HepG2 (cell line): ENCODE measurements at regions not wholly inside any gene's neighbourhood (a gene's known extent, or its start where the extent isn't known, plus 50 kb on each side); places are given as distances from the start of the nearest gene placed in this dataset.

Source experiments
- FOSL1 ChIP-seq: sonication (generic); formaldehyde crosslinking; IDR thresholded peaks from 2 replicates; pipeline ENCODE4 v1.9.0; 2021; ENCODE audit warnings: missing genetic modification reagents, borderline replicate concordance
- GABPA ChIP-seq, 2 experiments: IDR thresholded peaks; 2 replicates each; pipeline ENCODE4 v1.6.1; 2011 to 2016; ENCODE audit warnings: low read depth in 2 of 2, low read length in 1 of 2, missing biosample characterization in 1 of 2, missing genetic modification characterization in 1 of 2
- GMEB1 ChIP-seq: sonication (generic); formaldehyde crosslinking; IDR thresholded peaks from 2 replicates; pipeline ENCODE4 v1.5.1; 2020; ENCODE audit warnings: missing genetic modification reagents, mild to moderate bottlenecking, borderline replicate concordance
- HHEX ChIP-seq: IDR thresholded peaks from 2 replicates; pipeline ENCODE4 v1.6.1; 2016; ENCODE audit warnings: control low read depth
- KLF13 ChIP-seq: sonication (generic); formaldehyde crosslinking; IDR thresholded peaks from 2 replicates; pipeline ENCODE4 v1.4.0; 2020; ENCODE audit warnings: mild to moderate bottlenecking, missing genetic modification reagents
- KLF9 ChIP-seq: IDR thresholded peaks from 2 replicates; pipeline ENCODE4 v1.6.1; 2016; ENCODE audit warnings: low read depth
- MLX ChIP-seq: IDR thresholded peaks from 2 replicates; pipeline ENCODE4 v1.6.1; 2016
- MXD4 ChIP-seq: IDR thresholded peaks from 2 replicates; pipeline ENCODE4 v1.6.1; 2016; ENCODE audit warnings: mild to moderate bottlenecking, missing biosample characterization, missing genetic modification reagents
- MYNN ChIP-seq: sonication (generic); formaldehyde crosslinking; IDR thresholded peaks from 2 replicates; pipeline ENCODE4 v1.4.0; 2020; ENCODE audit warnings: mild to moderate bottlenecking, low read depth, missing genetic modification reagents
- NCOA1 ChIP-seq: sonication (generic); formaldehyde crosslinking; IDR thresholded peaks from 2 replicates; pipeline ENCODE4 v1.9.0; 2021; ENCODE audit warnings: missing genetic modification reagents
- PHB2 ChIP-seq: fragments of 450-650 bp; IDR thresholded peaks from 2 replicates; pipeline ENCODE4 v1.6.1; 2018; ENCODE audit not compliant: partially characterized antibody
- PRDM15 ChIP-seq: sonication (generic); formaldehyde crosslinking; IDR thresholded peaks from 2 replicates; pipeline ENCODE4 v1.4.0; 2020; ENCODE audit warnings: missing genetic modification reagents
- RBM22 ChIP-seq: fragments of 200-400 bp; formaldehyde crosslinking; optimal IDR thresholded peaks from 2 replicates; pipeline ENCODE3; 2017; ENCODE audit warnings: mild to moderate bottlenecking, low read length, moderate library complexity
- RBM39 ChIP-seq: fragments of 200-400 bp; formaldehyde crosslinking; IDR thresholded peaks from one replicate; pipeline ENCODE4 v1.6.1; 2018; ENCODE audit warnings: antibody characterized with exemption, mild to moderate bottlenecking, low read depth, low read length; ENCODE audit not compliant: poor library complexity, severe bottlenecking
- RXRA ChIP-seq: sonication (generic); formaldehyde crosslinking; IDR thresholded peaks from 2 replicates; pipeline ENCODE4 v1.5.1; 2020; ENCODE audit warnings: missing genetic modification reagents
- TEAD2 ChIP-seq: sonication (generic); formaldehyde crosslinking; IDR thresholded peaks from 2 replicates; pipeline ENCODE4 v1.9.0; 2021; ENCODE audit warnings: missing genetic modification reagents
- THAP11 ChIP-seq: IDR thresholded peaks from 2 replicates; pipeline ENCODE4 v1.6.1; 2016; ENCODE audit warnings: missing biosample characterization, missing genetic modification reagents
- THYN1 ChIP-seq: sonication (generic); formaldehyde crosslinking; IDR thresholded peaks from 2 replicates; pipeline ENCODE4 v1.8.1; 2023; ENCODE audit warnings: low read depth, mild to moderate bottlenecking, moderate library complexity, missing genetic modification reagents, borderline replicate concordance
- ZBTB10 ChIP-seq: sonication (generic); formaldehyde crosslinking; IDR thresholded peaks from 2 replicates; pipeline ENCODE4 v1.4.0; 2020; ENCODE audit warnings: missing genetic modification reagents, borderline replicate concordance
- ZFAT ChIP-seq: sonication (generic); formaldehyde crosslinking; conservative IDR thresholded peaks from 2 replicates; pipeline ENCODE4 v1.8.1; 2023; ENCODE audit warnings: missing genetic modification reagents, inconsistent platforms
- ZNF12 ChIP-seq: sonication (generic); formaldehyde crosslinking; IDR thresholded peaks from 2 replicates; pipeline ENCODE4 v1.5.0; 2020; ENCODE audit warnings: missing genetic modification reagents
- ZNF235 ChIP-seq: sonication (generic); formaldehyde crosslinking; IDR thresholded peaks from 2 replicates; pipeline ENCODE4 v1.8.1; 2023; ENCODE audit warnings: mild to moderate bottlenecking, missing genetic modification reagents, borderline replicate concordance
- ZNF3 ChIP-seq: IDR thresholded peaks from 2 replicates; pipeline ENCODE4 v1.7.0; 2017; ENCODE audit warnings: inconsistent platforms

GRCh38 chr7:434891-435629 lies 84.6 kb downstream of the PDGFA start (continued):
- TF ChIP-seq PRDM15 (CRISPR knock-in tag), result no peak
- no peak for TF ChIP-seq THYN1 (CRISPR knock-in tag)
- TF ChIP-seq MLX (CRISPR knock-in tag), result peak; percentile 46; the same call in 1 of the 2 replicates
- no peak for TF ChIP-seq PHB2
- no peak for TF ChIP-seq ZNF3
- no peak for TF ChIP-seq RBM39
- no peak for TF ChIP-seq ZBTB10
- TF ChIP-seq MYNN (CRISPR knock-in tag), result no peak
- no peak for TF ChIP-seq NCOA1 (CRISPR knock-in tag)
- no peak for TF ChIP-seq TEAD2 (CRISPR knock-in tag)
- no peak for TF ChIP-seq RBM22
- no peak for TF ChIP-seq ZNF12 (CRISPR knock-in tag)
- TF ChIP-seq THAP11, result peak; percentile 61
- TF ChIP-seq ZNF235, result no peak
- TF ChIP-seq GABPA (IDR thresholded peaks at IDR 0.05; ENCODE audit: low read depth, low read length), result no peak
- no peak for TF ChIP-seq GABPA (CRISPR knock-in tag; IDR thresholded peaks at IDR 0.05; ENCODE audit: low read depth)
- no peak for TF ChIP-seq ZFAT (CRISPR knock-in tag)
- TF ChIP-seq KLF9 (CRISPR knock-in tag), result no peak
- TF ChIP-seq FOSL1 (CRISPR knock-in tag), result no peak
- no peak for TF ChIP-seq KLF13 (CRISPR knock-in tag)
- no peak for TF ChIP-seq HHEX (CRISPR knock-in tag)
- TF ChIP-seq GMEB1 (CRISPR knock-in tag), result no peak
- TF ChIP-seq RXRA, result peak; percentile 37; the same call in 1 of the 2 replicates
- 0 out of 2 replicates have a peak, but pooled peaks have one; percentile 37 for TF ChIP-seq MXD4 (CRISPR knock-in tag)
